UCSD-AML1 (cell line): ENCODE measurements at regions not wholly inside any gene's neighbourhood (a gene's known extent, or its start where the extent isn't known, plus 50 kb on each side); places are given as distances from the start of the nearest gene placed in this dataset.

Experiments
- DNase-seq: peaks from one replicate; lab custom pipeline; 2025; ENCODE audit not compliant: unreplicated experiment; lab: John Stamatoyannopoulos, UW

DNA sequence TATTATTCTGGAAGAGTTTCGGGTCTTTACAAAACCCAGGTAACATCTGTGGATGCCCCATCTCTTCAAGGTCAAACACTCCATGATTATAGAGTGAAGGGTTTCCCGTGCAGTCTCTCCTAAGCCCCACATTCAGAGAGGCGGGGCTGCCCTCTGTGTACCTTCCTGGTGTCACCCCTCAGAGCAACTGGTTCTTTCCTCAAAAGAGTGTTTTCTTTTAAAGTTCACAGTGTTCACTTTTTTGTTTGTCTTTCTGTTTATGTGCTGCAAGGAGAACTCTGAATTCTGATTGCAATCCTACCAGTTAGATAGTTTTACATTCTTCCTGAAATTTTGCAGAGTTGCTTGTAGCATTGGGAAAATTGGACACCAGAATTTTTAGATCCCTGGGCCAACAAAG, 190.2 kb downstream of the ADAMTS15 start:
- no peak for DNase-seq

DNA sequence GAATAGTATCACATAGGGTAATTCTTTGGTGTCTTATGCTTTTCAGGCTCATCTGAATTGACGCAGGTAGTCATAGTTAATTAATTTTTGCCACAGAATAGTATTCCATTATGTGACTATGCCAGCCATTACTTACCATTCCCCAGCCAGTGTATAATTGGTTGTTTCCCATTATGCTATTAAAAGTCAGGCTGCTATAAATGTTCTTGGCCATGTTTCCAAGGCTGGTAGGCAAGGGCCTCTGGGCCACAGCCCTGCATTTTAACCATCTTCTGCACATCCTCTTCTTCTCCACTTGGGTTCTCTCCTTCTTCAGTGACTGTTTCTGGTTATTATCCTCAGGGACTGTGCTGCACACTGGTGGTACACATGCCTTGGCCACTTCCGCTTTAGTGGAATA, 190.9 kb downstream of the ADAMTS15 start:
- DNase-seq, result no peak

DNA sequence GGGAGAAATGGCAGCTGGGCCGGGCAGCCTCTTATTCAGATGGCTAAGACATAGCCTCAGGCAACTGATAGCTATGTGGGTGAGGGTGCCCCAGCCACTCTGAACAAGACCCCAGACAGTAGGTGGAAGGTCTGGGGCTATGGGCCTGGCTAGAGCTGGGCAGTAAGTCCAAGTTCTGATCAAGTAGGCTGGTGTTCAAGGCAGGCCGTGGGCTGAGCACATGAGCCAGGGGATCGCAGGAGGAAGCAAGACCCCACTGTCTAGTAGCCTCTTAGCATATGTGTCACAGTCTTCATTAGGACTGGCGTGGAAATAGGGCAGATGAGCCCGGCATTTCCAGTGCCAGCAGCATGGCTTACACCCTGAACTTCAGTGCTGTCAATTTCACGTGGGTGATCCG, 192.1 kb downstream of the ADAMTS15 start:
- no peak for DNase-seq

DNA sequence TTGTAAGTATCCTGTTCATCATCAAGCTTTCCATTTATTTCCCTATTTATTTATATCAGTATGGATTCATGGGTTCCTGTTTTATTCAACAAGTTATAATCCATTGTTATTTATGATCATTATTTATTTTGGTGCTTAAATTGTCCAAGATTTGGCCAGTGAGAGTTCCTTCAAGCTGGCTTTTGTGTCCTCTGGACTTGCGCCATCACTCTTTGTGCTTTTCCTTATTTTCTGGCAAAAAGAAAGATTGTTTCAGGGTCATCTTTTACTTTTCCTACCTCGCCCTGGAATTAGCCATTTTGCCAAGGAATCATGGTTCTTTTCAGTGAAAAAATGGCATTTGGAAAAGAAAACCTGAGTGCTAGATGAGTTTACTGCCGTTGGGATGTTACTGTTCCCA, 193.4 kb downstream of the ADAMTS15 start:
- no peak for DNase-seq

DNA sequence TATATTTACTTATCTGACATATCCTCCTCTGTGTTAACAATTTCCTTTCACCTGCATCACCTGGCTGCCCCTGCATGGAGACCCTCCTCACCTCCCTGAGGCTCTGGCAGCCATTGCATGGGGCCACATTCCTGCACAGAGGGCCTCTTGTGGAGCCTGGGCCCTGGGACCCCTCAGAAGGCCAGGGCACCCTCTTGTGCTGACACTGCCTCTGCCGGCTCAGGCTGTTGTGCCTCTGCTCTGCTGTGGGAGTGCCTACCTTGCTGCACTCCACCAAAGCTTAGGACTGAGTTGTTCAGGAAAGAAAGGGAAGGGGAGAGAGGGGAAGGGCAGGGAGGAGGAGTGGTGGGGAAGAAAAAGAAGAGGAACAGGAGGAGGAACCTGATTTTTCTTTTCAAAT, 194.5 kb downstream of the ADAMTS15 start:
- no peak for DNase-seq

DNA sequence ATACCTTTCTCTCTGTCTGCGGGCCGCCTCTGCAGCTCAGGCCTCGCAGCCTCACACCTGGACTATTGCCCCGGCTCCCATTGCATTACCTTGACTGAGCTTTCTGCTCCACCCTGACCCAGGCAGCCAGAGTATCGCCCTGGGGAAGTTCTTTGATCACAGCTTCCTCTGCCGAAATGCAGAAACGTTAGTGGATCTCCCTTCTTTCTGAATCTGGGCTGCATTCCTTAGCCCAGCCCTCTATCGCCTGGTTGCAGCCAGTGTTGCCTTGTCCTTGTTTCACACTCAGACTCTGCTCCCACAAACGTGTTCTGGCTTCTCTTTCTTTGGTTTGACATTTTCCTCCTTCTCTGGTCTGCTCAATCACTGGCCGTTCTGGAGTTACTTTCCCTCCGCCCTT, 195.7 kb downstream of the ADAMTS15 start:
- no peak for DNase-seq

DNA sequence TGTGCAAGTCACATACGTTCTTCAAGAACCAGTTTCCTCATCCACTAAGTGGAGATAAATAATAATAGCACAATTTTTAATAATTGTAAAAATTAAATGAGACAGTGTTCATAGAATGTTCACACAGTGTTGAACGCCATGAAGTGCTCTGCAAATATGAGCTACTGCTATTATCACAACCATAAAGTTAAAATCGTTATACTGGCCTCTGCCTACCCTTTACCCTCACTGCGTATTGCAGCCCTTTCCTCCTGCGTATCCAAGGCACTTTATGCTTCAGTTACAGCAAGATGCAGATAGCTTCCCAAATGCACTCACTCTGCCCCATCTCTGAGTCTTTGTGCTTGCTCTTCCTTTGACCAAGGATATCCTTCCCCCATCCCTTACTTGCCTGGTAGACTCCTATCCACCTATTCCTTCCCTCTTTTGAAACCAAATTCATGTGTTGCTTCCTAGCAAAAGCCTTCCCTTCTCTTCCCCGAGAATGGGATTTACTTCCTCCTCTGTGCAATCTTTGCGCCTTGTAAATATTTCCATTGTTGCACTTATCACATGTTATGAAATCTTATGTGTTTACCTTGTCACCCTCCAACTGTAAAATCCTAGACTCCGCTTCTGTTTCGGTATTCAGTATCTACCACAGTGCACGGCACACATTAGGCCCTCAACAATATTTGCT, 196.9 kb downstream of the ADAMTS15 start:
- no peak for DNase-seq

DNA sequence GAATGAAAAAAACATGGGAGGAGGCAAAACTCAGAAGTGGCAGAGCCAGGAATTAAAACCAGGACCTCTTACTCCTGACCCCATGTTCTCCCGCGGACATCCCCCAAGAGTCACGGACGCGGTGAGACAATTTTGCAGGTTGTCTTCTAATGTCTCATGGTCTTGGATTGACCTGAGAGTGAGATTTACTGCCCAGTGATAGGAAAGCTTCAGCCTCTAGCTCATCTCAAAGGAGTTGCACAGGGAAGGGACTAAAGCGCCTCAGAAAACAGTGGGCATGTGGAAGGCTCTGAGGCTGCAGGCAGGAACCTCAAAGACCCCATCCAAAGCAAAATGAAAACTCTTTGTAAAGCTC, 197.4 kb downstream of the ADAMTS15 start:
- DNase-seq, result no peak

DNA sequence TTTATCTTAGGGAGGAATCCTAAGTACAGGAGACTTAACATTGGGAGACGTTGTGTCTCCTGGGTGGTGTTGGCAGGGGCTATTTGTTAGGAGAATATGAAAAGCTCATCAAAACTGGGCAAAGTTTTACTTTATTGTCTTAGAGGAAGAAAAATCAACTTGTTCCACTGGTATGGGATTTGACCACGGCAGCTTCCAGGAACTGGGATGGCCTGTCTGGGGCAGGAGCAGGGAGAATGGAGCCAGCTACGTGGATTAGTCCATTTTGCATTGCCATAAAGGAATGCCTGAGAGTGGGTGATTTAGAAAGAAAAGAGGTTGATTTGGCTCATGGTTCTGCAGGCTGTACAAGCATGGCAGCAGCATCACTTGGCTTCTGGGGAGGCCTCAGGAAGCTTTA, 198.4 kb downstream of the ADAMTS15 start:
- DNase-seq, result no peak

DNA sequence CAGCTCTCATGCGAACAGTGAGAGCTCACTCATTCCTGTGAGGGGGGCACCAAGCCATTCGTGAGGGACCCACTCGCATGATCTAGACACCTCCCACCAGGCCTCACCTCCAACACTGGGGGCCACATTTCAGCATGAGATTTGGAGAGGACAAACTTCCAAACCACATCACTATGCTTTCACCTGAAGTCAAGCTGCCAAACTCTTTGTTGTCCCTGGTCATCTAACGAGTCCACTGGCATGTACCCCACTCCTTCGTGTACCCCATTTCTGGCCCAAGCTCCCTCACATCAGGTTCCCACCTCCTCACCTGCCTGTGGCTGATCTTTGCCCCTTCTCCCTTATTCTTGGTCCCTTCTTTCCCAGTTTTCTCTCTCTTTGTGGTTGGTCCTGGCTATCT, 198.9 kb downstream of the ADAMTS15 start:
- no peak for DNase-seq

DNA sequence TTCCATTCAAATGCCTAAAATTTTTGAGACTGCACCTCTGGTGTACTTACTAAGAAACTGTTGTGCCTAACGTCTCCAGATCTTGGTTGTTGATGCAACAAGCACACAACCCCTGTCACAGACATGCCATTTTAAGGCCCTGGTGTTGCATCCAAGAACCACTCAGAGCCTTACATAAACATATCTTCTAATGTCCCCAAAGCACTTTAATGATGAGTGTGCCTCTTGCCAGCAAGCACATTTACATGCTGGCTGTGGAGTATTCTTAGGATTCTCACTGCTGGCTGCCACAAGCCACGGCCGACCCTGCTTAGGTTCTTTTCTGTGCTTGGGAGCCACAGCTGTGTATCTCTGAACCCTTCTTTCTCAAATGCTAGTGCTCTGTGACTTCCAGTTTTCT, 201.4 kb downstream of the ADAMTS15 start:
- no peak for DNase-seq

DNA sequence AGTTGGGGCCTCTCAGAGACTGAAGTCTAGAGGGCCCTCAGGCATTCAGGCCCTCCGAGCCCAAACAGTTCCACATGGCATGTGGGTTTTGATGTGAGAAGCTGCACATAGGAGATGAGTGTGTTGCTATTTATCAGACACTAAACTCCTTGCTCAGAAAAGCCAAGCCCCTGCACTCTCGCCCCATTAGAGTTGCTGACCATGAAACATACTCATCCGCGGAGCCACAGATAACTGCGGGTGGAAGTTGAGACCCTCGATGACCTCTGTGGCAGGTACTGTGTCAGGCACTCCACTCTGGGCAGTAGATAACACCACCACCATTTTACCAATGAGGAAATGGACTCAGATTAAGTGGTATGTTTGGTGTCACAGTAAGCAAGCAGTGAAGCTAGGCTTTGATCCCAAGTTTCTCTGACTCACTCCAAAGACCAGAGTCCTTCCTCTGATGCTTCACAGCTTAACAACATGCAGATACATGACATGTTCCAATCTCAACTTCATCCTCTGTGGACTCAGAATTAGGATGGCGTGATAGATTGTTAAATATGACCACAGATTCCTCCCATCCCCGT, 202.1 kb downstream of the ADAMTS15 start:
- no peak for DNase-seq

DNA sequence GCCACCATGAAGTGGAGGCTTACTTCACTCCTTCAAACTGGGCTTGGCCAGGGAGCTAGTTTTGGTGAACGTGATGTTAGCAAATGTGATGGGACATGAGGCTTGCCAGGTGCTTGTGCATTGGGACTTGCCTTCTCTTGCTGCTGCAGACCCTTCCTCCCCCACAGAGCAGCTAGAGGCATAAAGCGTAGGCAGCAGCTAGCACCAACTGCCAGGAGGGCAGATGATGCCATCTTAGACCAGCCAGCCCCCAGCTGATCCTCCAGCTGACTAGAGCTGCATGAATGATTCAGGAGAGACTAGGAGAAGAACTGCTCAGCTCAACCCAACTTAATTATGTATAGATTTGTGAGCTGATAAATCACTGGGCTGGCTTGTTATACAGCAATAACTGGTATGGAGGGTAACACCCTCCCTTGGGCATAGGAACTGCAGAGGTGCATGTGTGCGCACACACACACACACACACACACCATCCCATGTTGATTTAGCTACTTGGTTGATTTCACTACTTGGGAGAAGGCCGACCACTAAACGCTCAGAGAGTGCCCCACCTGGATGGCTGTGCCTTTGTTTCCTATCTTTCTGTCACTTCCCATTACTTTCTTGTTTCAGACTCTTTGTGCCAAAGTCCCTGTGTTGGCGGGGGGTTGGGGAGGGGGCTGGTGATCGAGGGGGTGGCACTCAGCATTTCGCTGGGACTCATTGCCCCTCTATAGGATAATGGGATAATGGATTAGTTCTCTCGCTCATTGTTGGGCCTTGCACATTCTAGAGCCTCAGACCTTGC, 202.8 kb downstream of the ADAMTS15 start:
- no peak for DNase-seq

DNA sequence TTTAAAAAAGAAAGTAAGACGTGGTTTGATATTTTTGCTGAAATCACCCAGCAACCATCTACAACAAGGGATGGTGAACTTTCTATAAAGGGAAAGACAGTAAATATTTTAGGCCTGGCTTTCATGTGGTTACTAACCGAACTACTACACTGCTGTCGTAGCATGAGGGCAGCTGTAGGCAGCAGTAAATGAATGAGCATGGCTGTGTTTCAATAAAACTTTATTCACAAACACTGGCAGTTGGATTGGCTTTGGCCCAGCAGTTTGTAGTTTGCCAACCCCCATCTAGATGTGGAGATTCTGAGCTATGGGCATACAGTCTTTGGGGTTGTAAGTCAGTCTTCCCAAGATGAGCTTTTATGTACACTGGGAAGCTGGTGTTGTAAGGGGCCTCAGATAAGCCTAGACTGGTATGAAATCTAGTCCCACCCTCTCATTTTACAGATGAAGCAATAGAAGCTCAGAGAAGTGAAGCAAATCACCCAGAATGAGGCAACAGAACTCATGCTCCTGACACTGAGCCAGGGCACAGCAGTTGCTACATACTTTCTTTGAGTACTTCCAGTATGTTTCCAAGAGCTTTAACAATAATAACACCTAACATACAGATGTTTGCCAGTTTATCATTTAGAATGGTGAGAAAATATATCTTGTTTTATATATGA, 204.4 kb downstream of the ADAMTS15 start:
- no peak for DNase-seq

DNA sequence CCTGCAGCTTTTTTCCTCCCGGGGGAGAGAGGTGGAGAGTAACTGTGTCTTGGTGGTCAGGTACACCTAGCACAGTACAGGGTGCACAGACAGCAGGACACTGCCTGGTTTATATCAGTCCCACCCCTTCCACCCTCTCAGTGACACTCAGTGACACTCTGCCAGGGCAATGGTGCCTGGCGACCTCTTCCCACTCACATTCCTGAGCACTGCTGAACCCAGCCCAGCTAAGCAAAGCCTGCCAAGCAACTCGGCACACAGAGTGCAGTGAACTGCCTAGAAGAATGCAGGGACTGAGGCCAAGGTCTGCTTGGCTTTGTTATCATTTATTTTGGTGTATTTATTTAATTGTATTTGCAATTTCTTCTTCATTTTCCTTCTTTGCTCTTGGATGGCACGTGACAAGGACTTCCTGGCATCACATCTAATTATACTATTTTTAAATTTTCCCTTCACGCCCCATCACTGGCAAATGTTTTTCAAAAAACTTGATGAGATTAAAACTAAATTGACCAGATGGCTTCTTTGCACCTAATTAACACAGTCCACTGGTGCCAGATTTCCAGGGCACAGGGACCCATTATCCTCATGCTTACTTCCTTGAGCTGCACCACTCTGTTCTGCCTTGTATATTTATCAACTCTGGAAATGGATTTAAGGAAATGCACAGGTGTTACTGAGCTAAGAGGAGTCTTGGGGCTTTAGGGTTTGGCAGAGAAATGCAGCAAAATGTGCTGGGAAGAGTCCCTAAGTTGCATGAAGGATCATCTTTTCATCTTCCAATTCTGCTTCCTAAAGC, 205.6 kb downstream of the ADAMTS15 start:
- DNase-seq, result no peak

DNA sequence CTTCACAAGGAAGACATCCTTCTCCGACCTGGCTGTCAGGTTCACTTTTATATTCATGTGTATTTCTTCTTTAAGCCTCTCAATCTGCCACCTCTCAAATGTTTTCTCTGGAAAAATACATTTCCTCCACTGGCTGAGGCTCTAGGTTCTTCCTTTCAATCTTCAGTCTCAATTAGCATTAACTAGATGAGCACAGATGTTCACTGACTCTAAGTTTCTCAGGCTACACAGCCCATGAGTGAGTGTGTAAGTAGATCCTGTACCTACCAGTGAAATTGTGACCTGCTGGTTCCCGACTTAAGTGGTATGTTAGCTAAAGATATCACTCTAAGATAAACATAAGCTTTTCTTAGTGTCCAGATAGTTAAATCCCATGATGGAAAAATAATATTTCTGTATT, 206.9 kb downstream of the ADAMTS15 start:
- no peak for DNase-seq

DNA sequence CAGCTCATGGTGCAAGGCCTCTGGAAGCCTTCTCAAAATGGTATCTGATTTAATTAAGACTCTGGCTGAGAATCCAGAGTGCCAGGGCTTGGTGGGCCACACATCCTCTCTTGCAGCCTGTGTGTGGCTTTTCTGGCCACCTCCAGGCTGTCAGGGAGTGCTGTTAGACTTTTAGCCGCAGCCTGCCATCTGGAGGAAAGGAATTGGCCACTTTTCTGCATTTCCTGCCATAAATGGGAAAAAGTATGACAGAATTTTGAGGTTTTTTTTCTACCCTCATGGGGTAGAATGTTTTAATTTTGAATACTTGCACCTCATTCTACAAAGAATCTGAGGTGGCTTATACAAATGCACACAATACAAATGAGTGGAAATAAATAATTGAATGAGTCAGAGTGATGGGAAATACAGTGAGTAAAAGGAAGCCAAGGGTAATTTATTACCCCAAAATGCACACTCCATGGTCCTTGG, 218.4 kb downstream of the ADAMTS15 start:
- no peak for DNase-seq

DNA sequence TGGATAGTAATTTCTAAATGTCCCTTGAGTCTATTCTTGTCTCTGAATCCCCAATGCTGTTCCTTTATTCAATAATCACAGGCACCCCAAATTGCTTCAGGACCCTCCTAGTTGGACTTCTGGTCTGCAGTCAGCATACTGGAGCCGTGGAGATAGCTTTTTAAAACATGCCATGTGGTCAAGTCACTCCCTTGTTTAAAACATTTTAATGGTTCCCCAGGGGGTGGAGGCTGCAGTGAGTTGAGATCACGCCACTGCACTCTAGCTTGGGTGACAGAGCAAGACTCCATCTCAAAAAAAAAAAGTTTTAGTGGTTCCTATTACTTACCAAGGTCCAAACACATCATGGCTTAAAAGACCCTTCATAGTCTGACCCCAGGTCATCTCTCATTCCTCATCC, 220.3 kb downstream of the ADAMTS15 start:
- DNase-seq, result no peak

DNA sequence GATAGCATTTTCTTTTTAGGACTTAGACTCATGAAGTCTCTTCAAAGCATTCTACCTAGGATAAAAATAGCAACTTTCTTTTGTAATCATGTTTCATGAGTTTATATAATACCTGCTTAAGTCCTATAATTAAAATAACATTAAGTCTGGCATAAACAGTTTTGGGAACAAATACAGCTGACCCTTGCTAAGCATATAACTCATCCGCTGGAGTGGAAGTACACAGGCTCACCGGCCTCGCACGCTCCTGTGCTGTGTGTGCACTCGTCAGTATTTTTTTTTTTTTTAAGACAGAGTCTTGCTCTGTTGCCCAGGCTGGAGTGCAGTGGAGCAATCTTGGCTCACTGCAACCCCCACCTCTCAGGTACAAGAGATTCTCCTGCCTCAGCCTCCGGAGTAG, 221.8 kb downstream of the ADAMTS15 start:
- no peak for DNase-seq

DNA sequence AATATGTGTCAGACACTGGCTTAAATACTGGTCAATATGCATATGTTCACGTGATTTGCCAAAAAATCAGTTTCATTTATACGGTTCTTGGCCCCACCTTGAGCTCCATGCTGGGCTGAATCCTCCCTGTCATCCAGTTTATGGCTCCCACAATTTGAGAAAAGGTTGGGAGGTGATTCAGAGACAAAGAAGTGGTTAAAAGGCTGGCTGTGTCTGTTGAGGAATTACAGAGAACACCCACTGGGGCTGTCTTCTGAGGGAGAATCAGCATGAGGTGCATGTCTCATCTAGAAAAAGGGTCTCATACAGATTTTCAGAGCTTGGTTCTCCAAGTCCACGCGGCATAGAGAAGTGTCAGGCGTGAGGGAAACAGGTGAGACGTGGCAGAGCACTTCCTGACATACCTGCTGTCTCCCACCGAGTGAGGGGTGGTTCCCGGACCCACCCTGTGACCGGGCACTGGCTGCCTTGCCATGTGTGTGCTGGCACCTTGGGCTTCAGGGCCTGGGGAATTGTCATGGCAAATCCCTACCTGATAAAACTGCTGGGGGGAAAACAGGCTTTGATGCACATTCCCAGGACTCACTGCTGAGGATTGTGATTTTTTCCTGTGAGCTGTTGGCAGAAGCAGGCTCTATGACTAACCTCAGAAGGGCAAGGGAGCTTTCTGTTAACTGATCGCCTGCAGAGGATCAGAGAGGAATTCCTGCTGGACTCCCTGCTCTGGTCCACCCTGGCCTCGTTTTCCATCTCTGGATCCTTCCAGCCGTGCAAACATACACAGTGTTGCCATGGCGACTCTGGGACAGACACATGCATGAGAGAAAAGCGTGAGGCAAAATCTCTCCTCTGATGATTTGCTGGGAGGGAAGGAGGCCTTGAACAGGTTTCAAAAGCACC, 223.6 kb downstream of the ADAMTS15 start:
- no peak for DNase-seq
